NCI-H1694 (cell line): ENCODE measurements at regions not wholly inside any gene's neighbourhood (a gene's known extent, or its start where the extent isn't known, plus 50 kb on each side); places are given as distances from the start of the nearest gene placed in this dataset.

Experiments used
- DNase-seq: peaks from one replicate; lab custom pipeline; 2025; lab: John Stamatoyannopoulos, UW

GRCh38 chr9:19998823-19999455 is 210.1 kb upstream of the SLC24A2 start:
- no peak for DNase-seq

- DNase-seq = no peak
These were observed 209.3 kb upstream of the SLC24A2 start for GRCh38 chr9:19998153-19998552.

- DNase-seq = no peak
These were observed 206.8 kb upstream of the SLC24A2 start for GRCh38 chr9:19995619-19996018.

GRCh38 chr9:19994296-19994695 is 205.5 kb upstream of the SLC24A2 start:
- no peak for DNase-seq

GRCh38 chr9:19992556-19992955 is 203.7 kb upstream of the SLC24A2 start:
- DNase-seq = peak; percentile 96

- DNase-seq = no peak
These were observed 200.4 kb upstream of the SLC24A2 start for GRCh38 chr9:19989213-19989612.

- DNase-seq = peak; percentile 41
These were observed 199.4 kb upstream of the SLC24A2 start for GRCh38 chr9:19988281-19988680.

- DNase-seq = no peak
These were observed 196.2 kb upstream of the SLC24A2 start for GRCh38 chr9:19985081-19985480.

- no peak for DNase-seq
These were observed 187.4 kb upstream of the SLC24A2 start for GRCh38 chr9:19976226-19976625.

GRCh38 chr9:19975499-19975898 is 186.7 kb upstream of the SLC24A2 start:
- DNase-seq = no peak

GRCh38 chr9:19969721-19970120 is 180.9 kb upstream of the SLC24A2 start:
- DNase-seq = no peak

- no peak for DNase-seq
These were observed 179.1 kb upstream of the SLC24A2 start for GRCh38 chr9:19967888-19968459.

- DNase-seq = peak; percentile 43
These were observed 178.5 kb upstream of the SLC24A2 start for GRCh38 chr9:19967216-19967887.

- no peak for DNase-seq
These were observed 176.5 kb upstream of the SLC24A2 start for GRCh38 chr9:19965336-19965735.

GRCh38 chr9:19947996-19948395 is 159.2 kb upstream of the SLC24A2 start:
- DNase-seq = no peak

- peak; percentile 20 for DNase-seq
These were observed 157.7 kb upstream of the SLC24A2 start for GRCh38 chr9:19946441-19947109.

GRCh38 chr9:19941874-19942273 is 153.0 kb upstream of the SLC24A2 start:
- DNase-seq = no peak

- DNase-seq = no peak
These were observed 152.1 kb upstream of the SLC24A2 start for GRCh38 chr9:19940811-19941535.

GRCh38 chr9:19939734-19940278 is 151.0 kb upstream of the SLC24A2 start:
- no peak for DNase-seq

- DNase-seq = no peak
These were observed 150.3 kb upstream of the SLC24A2 start for GRCh38 chr9:19938990-19939733.

GRCh38 chr9:19937121-19937520 is 148.3 kb upstream of the SLC24A2 start:
- DNase-seq = no peak
